HEK293 (cell line): ENCODE measurements at regions not wholly inside any gene's neighbourhood (a gene's known extent, or its start where the extent isn't known, plus 50 kb on each side); places are given as distances from the start of the nearest gene placed in this dataset.

ENCODE experiments used
- CTCF ChIA-PET: fragments of 350-600 bp; formaldehyde crosslinking; extraction: SDS; loops from one replicate; lab custom pipeline; 2021; ENCODE audit warnings: antibody characterized with exemption; lab: Yijun Ruan, JAX
- POLR2A ChIA-PET: fragments of 300-600 bp; formaldehyde crosslinking; extraction: SDS; loops from one replicate; lab custom pipeline; 2020; ENCODE audit warnings: antibody characterized with exemption, inconsistent platforms; lab: Yijun Ruan, JAX
- H3K27ac ChIP-seq: fragments of 200-500 bp; sonication (Bioruptor generic); 2 replicates; pipeline ENCODE4 v1.5.1; 2014; ENCODE audit warnings: low read depth, low read length, control low read depth, inconsistent platforms; ENCODE audit errors: extremely low read depth
- H3K36me3 ChIP-seq, 2 experiments: fragments of 200-500 bp in 1 of 2; sonication (Bioruptor generic) in 1 of 2; 1 replicate in 1 of 2; 2 replicates in 1 of 2; pipeline ENCODE4 v1.5.1; 2014 to 2017; ENCODE audit warnings: inconsistent platforms in 2 of 2, low read length in 2 of 2; ENCODE audit not compliant: control insufficient read depth in 2 of 2, insufficient read depth in 1 of 2
- H3K4me1 ChIP-seq: fragments of 200-500 bp; sonication (Bioruptor generic); 2 replicates; pipeline ENCODE4 v1.5.1; 2014; ENCODE audit warnings: mild to moderate bottlenecking, low read length, inconsistent platforms; ENCODE audit not compliant: control insufficient read depth, insufficient read depth
- H3K4me3 ChIP-seq: 2 replicates; pipeline ENCODE4 v1.5.1; 2011; ENCODE audit warnings: low read depth, mild to moderate bottlenecking, control low read depth, low read length, moderate library complexity
- H3K9me3 ChIP-seq: fragments of 200-500 bp; sonication (Bioruptor generic); 2 replicates; pipeline ENCODE4 v1.5.1; 2014; ENCODE audit warnings: low read depth, low read length, inconsistent platforms; ENCODE audit not compliant: control insufficient read depth, insufficient read depth
- RBAK ChIP-seq: fragments of 450-650 bp; formaldehyde crosslinking; IDR thresholded peaks from 2 replicates; pipeline ENCODE4 v1.5.1; 2016; ENCODE audit warnings: missing biosample characterization, missing genetic modification characterization
- SCRT2 ChIP-seq: fragments of 450-650 bp; formaldehyde crosslinking; IDR thresholded peaks from 2 replicates; pipeline ENCODE4 v1.5.1; 2016; ENCODE audit warnings: missing biosample characterization, missing genetic modification characterization
- SP3 ChIP-seq: fragments of 450-650 bp; formaldehyde crosslinking; IDR thresholded peaks from 2 replicates; pipeline ENCODE4 v1.5.1; 2016; ENCODE audit warnings: missing biosample characterization, missing genetic modification characterization
- YY1 ChIP-seq: fragments of 450-650 bp; formaldehyde crosslinking; IDR thresholded peaks from 2 replicates; pipeline ENCODE4 v1.5.1; 2018; ENCODE audit warnings: missing biosample characterization, missing genetic modification characterization
- ZBTB48 ChIP-seq: fragments of 450-650 bp; formaldehyde crosslinking; IDR thresholded peaks from 2 replicates; pipeline ENCODE4 v1.5.1; 2016; ENCODE audit warnings: missing biosample characterization, missing genetic modification characterization
- ZFP69B ChIP-seq: fragments of 450-650 bp; formaldehyde crosslinking; IDR thresholded peaks from 2 replicates; pipeline ENCODE4 v1.5.1; 2016; ENCODE audit warnings: missing biosample characterization, missing genetic modification characterization
- ZNF114 ChIP-seq: fragments of 450-650 bp; formaldehyde crosslinking; IDR thresholded peaks from 2 replicates; pipeline ENCODE4 v1.5.0; 2017; ENCODE audit warnings: missing biosample characterization, missing genetic modification characterization
- ZNF132 ChIP-seq: fragments of 450-650 bp; formaldehyde crosslinking; IDR thresholded peaks from 2 replicates; pipeline ENCODE4 v1.5.1; 2017; ENCODE audit warnings: missing biosample characterization, missing genetic modification characterization, borderline replicate concordance
- ZNF175 ChIP-seq: fragments of 450-650 bp; formaldehyde crosslinking; IDR thresholded peaks from 2 replicates; pipeline ENCODE4 v1.5.1; 2016; ENCODE audit warnings: missing biosample characterization, missing genetic modification characterization
- ZNF2 ChIP-seq: fragments of 450-650 bp; formaldehyde crosslinking; IDR thresholded peaks from 2 replicates; pipeline ENCODE4 v1.5.1; 2016; ENCODE audit warnings: missing biosample characterization, missing genetic modification characterization
- ZNF239 ChIP-seq: fragments of 450-650 bp; formaldehyde crosslinking; IDR thresholded peaks from 2 replicates; pipeline ENCODE4 v1.5.1; 2016; ENCODE audit warnings: missing biosample characterization, missing genetic modification characterization
- ZNF274 ChIP-seq, 2 experiments: fragments of 200-500 bp in 1 of 2; fragments of 450-650 bp in 1 of 2; sonication (Bioruptor generic) in 1 of 2; formaldehyde crosslinking in 1 of 2; IDR thresholded peaks; 2 replicates each; pipeline versions ENCODE4 v1.5.1 to v1.6.1; 2014 to 2016; ENCODE audit warnings: borderline replicate concordance in 1 of 2, inconsistent platforms in 1 of 2, low read length in 1 of 2, missing biosample characterization in 1 of 2, missing genetic modification characterization in 1 of 2
- ZNF302 ChIP-seq: fragments of 450-650 bp; formaldehyde crosslinking; IDR thresholded peaks from 2 replicates; pipeline ENCODE4 v1.5.1; 2016; ENCODE audit warnings: missing biosample characterization, missing genetic modification characterization, low read depth
- ZNF324 ChIP-seq: fragments of 450-650 bp; formaldehyde crosslinking; IDR thresholded peaks from 2 replicates; pipeline ENCODE4 v1.5.1; 2016; ENCODE audit warnings: missing biosample characterization, missing genetic modification characterization
- ZNF404 ChIP-seq: fragments of 450-650 bp; formaldehyde crosslinking; IDR thresholded peaks from 2 replicates; pipeline ENCODE4 v1.5.1; 2017; ENCODE audit warnings: missing biosample characterization, missing genetic modification characterization
- ZNF433 ChIP-seq: fragments of 450-650 bp; formaldehyde crosslinking; IDR thresholded peaks from 2 replicates; pipeline ENCODE4 v1.5.1; 2016; ENCODE audit warnings: missing biosample characterization, missing genetic modification characterization, low read depth
- ZNF501 ChIP-seq: fragments of 450-650 bp; formaldehyde crosslinking; IDR thresholded peaks from 2 replicates; pipeline ENCODE4 v1.5.1; 2016; ENCODE audit warnings: missing biosample characterization, missing genetic modification characterization
- ZNF544 ChIP-seq: fragments of 450-650 bp; formaldehyde crosslinking; IDR thresholded peaks from 2 replicates; pipeline ENCODE4 v1.5.0; 2017; ENCODE audit warnings: missing biosample characterization, missing genetic modification characterization
- ZNF585B ChIP-seq: fragments of 450-650 bp; formaldehyde crosslinking; IDR thresholded peaks from 2 replicates; pipeline ENCODE4 v1.5.1; 2016; ENCODE audit warnings: missing biosample characterization, missing genetic modification characterization
- ZNF654 ChIP-seq: fragments of 450-650 bp; formaldehyde crosslinking; IDR thresholded peaks from 2 replicates; pipeline ENCODE4 v1.5.1; 2016; ENCODE audit warnings: low read depth, missing biosample characterization, missing genetic modification characterization
- ZNF664 ChIP-seq: fragments of 450-650 bp; formaldehyde crosslinking; IDR thresholded peaks from 2 replicates; pipeline ENCODE4 v1.5.1; 2016; ENCODE audit warnings: missing biosample characterization, missing genetic modification characterization
- ZNF792 ChIP-seq: fragments of 450-650 bp; formaldehyde crosslinking; IDR thresholded peaks from 2 replicates; pipeline ENCODE4 v1.5.1; 2016; ENCODE audit warnings: missing biosample characterization, missing genetic modification characterization
- ZNF843 ChIP-seq: fragments of 450-650 bp; formaldehyde crosslinking; IDR thresholded peaks from 2 replicates; pipeline ENCODE4 v1.5.1; 2016; ENCODE audit warnings: missing biosample characterization, missing genetic modification characterization
- TF ChIP-seq, protein P1 (sequence below): fragments of 450-650 bp; formaldehyde crosslinking; IDR thresholded peaks from 2 replicates; pipeline ENCODE4 v1.5.1; 2017; ENCODE audit warnings: missing biosample characterization, missing genetic modification characterization
- TF ChIP-seq, protein P2 (sequence below): fragments of 450-650 bp; formaldehyde crosslinking; IDR thresholded peaks from 2 replicates; pipeline ENCODE4 v1.5.1; 2016; ENCODE audit warnings: missing biosample characterization, missing genetic modification characterization
- TF ChIP-seq, protein P3 (sequence below): fragments of 450-650 bp; formaldehyde crosslinking; IDR thresholded peaks from 2 replicates; pipeline ENCODE4 v1.5.1; 2016; ENCODE audit warnings: missing biosample characterization, missing genetic modification characterization, low read depth
- TF ChIP-seq, protein P4 (sequence below): fragments of 450-650 bp; IDR thresholded peaks from 2 replicates; pipeline ENCODE4 v1.5.1; 2018; ENCODE audit warnings: missing biosample characterization, missing genetic modification characterization

DNA sequence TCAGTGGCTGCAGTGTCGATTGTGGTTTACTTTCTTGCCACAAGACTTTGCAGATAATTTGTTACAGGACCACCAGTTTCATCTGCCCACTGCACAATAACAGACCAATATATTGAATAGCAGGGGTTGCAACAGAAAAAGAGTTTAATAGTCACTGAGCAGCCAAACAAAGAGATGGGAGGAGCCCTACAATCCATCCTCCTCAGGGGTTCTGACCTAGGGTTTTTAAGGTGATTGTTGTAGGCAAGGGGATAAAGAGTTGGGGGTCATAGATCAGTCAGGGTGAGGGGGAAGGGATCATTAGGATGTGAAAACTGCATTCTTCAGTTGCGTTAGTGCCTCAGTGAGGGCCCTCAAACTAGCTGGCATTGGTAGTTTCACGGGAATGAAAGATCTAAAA, 110.7 kb upstream of the OLFM3 start:
- H3K27ac ChIP-seq = no peak overlapping the region

DNA sequence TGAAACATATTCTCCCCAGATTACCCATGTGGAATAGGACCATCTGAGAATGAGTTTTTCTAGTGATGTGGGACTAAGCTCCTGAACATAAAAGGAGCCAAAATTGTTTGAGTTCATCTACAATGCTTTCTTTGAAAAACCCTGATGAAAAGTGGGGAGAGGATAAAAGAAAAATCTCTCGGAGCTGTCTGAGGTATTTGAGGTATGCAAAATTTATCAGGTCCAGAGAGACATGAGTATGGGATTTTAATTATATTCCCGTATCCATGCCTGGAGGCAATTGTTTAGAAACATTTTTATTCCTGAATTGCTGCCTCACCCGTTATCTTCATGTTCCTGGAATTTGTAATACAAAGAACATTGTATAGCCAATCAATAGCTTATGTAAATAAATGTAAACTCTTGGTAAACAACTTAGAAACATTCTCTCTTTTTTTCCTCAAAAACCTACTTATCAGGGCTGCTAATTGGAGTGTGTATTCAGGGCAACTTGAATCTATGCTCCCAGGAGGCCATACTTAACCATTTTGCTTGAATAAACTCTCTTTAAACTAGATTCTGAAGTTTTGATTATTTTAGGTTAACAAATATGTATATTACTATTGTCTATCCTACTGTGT, 109.3 kb upstream of the OLFM3 start:
- Histone ChIP-seq H3K36me3 (no peaks in the 10 kb centered on the region), H3K4me1 (no peaks in the 10 kb centered on the region), H3K4me3 (no peak overlapping the region), H3K9me3 (no peaks in the 10 kb centered on the region), H3K27ac (no peak overlapping the region)
- TF ChIP-seq RBAK (tag by site-specific recombination) = no peak
- no peak for TF ChIP-seq ZFP69B (tag by site-specific recombination)
- TF ChIP-seq ZNF175 = no peak
- TF ChIP-seq ZNF302 = no peak
- TF ChIP-seq, protein P1, sequence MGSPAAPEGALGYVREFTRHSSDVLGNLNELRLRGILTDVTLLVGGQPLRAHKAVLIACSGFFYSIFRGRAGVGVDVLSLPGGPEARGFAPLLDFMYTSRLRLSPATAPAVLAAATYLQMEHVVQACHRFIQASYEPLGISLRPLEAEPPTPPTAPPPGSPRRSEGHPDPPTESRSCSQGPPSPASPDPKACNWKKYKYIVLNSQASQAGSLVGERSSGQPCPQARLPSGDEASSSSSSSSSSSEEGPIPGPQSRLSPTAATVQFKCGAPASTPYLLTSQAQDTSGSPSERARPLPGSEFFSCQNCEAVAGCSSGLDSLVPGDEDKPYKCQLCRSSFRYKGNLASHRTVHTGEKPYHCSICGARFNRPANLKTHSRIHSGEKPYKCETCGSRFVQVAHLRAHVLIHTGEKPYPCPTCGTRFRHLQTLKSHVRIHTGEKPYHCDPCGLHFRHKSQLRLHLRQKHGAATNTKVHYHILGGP (tag by site-specific recombination) = no peak
- TF ChIP-seq ZNF664 (tag by site-specific recombination) = no peak
- TF ChIP-seq ZNF324 (tag by site-specific recombination) = no peak
- no peak for TF ChIP-seq ZNF792 (tag by site-specific recombination)
- POLR2A ChIA-PET = no interaction called here
- CTCF ChIA-PET = no interaction called here

More for the DNA sequence above, 110.7 kb upstream of the OLFM3 start:
- no peak for TF ChIP-seq SP3
- TF ChIP-seq ZNF2 (tag by site-specific recombination) = no peak
- TF ChIP-seq ZNF501 (tag by site-specific recombination) = no peak
- TF ChIP-seq ZNF654 (tag by site-specific recombination) = no peak
- TF ChIP-seq ZBTB48 (tag by site-specific recombination) = no peak
- no peak for TF ChIP-seq ZNF239
- TF ChIP-seq, protein P2, sequence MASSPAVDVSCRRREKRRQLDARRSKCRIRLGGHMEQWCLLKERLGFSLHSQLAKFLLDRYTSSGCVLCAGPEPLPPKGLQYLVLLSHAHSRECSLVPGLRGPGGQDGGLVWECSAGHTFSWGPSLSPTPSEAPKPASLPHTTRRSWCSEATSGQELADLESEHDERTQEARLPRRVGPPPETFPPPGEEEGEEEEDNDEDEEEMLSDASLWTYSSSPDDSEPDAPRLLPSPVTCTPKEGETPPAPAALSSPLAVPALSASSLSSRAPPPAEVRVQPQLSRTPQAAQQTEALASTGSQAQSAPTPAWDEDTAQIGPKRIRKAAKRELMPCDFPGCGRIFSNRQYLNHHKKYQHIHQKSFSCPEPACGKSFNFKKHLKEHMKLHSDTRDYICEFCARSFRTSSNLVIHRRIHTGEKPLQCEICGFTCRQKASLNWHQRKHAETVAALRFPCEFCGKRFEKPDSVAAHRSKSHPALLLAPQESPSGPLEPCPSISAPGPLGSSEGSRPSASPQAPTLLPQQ (tag by site-specific recombination) = no peak
- no peak for TF ChIP-seq SCRT2 (tag by site-specific recombination)
- TF ChIP-seq ZNF544 (tag by site-specific recombination) = no peak
- no peak for TF ChIP-seq YY1 (tag by site-specific recombination)
- no peak for TF ChIP-seq ZNF274 (IDR thresholded peaks at IDR 0.05; ENCODE audit: low read length)
- TF ChIP-seq ZNF274 (tag by site-specific recombination; IDR thresholded peaks at IDR 0.05; ENCODE audit: borderline replicate concordance) = no peak
- TF ChIP-seq, protein P3, sequence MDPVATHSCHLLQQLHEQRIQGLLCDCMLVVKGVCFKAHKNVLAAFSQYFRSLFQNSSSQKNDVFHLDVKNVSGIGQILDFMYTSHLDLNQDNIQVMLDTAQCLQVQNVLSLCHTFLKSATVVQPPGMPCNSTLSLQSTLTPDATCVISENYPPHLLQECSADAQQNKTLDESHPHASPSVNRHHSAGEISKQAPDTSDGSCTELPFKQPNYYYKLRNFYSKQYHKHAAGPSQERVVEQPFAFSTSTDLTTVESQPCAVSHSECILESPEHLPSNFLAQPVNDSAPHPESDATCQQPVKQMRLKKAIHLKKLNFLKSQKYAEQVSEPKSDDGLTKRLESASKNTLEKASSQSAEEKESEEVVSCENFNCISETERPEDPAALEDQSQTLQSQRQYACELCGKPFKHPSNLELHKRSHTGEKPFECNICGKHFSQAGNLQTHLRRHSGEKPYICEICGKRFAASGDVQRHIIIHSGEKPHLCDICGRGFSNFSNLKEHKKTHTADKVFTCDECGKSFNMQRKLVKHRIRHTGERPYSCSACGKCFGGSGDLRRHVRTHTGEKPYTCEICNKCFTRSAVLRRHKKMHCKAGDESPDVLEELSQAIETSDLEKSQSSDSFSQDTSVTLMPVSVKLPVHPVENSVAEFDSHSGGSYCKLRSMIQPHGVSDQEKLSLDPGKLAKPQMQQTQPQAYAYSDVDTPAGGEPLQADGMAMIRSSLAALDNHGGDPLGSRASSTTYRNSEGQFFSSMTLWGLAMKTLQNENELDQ (tag by site-specific recombination) = no peak
- TF ChIP-seq ZNF585B (tag by site-specific recombination) = no peak
- no peak for TF ChIP-seq ZNF132 (tag by site-specific recombination)
- TF ChIP-seq ZNF843 (tag by site-specific recombination) = no peak
- TF ChIP-seq, protein P4, sequence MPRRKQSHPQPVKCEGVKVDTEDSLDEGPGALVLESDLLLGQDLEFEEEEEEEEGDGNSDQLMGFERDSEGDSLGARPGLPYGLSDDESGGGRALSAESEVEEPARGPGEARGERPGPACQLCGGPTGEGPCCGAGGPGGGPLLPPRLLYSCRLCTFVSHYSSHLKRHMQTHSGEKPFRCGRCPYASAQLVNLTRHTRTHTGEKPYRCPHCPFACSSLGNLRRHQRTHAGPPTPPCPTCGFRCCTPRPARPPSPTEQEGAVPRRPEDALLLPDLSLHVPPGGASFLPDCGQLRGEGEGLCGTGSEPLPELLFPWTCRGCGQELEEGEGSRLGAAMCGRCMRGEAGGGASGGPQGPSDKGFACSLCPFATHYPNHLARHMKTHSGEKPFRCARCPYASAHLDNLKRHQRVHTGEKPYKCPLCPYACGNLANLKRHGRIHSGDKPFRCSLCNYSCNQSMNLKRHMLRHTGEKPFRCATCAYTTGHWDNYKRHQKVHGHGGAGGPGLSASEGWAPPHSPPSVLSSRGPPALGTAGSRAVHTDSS (tag by site-specific recombination) = no peak
- no peak for TF ChIP-seq ZNF433 (tag by site-specific recombination)
- TF ChIP-seq ZNF114 (tag by site-specific recombination) = no peak
- TF ChIP-seq ZNF404 (tag by site-specific recombination) = no peak
- no peaks in the 10 kb centered on the region for H3K9me3 ChIP-seq
- no peaks in the 10 kb centered on the region for H3K4me1 ChIP-seq
- ChIA-PET POLR2A (no interaction called here), CTCF (no interaction called here)
- no peak overlapping the region for H3K4me3 ChIP-seq
- H3K36me3 ChIP-seq = no peaks in the 10 kb centered on the region
